GM19238 (cell line): ENCODE measurements at regions not wholly inside any gene's neighbourhood (a gene's known extent, or its start where the extent isn't known, plus 50 kb on each side); places are given as distances from the start of the nearest gene placed in this dataset.

Experiments used
- DNase-seq: peaks from one replicate; pipeline ENCODE4 v3.0.0; 2011; ENCODE audit warnings: low spot score; ENCODE audit not compliant: insufficient read length

DNA sequence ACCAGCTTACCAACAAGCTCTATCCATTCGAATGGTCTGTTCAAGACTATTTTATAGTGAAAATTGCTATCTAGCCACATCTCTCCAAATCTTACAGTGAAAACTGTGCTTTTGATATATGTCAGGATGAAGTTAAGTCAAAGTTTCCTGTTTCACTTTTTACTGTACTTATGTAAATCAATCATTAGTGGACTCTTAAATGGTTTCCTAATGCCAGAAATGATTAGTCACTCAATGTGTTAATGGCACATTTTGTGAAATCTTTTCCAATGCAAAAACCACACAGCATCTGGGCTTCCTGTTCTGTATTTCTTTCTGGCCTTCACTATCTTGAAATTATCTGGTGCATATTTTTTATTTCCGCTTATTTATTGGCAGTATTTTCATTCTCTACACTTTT, 87.3 kb upstream of the STEAP1B start:
- no peak for DNase-seq

DNA sequence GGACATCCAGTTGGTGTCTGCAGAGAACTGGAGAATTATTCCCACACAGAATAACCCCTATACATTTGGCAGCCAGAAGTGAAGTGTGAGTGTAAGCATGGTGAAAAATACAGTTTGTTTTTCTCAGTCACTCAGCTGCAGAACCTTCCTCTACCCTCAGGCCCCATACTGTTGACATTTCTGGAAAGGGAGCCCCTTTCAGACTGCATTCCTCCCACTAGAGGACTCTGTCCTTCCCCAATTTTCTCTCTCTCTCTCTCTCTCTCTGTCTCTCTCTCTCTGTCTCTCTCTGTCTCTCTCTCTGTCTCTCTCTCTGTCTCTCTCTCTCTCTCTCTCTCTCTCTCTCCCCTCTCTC, 86.8 kb upstream of the STEAP1B start:
- DNase-seq: no peak

DNA sequence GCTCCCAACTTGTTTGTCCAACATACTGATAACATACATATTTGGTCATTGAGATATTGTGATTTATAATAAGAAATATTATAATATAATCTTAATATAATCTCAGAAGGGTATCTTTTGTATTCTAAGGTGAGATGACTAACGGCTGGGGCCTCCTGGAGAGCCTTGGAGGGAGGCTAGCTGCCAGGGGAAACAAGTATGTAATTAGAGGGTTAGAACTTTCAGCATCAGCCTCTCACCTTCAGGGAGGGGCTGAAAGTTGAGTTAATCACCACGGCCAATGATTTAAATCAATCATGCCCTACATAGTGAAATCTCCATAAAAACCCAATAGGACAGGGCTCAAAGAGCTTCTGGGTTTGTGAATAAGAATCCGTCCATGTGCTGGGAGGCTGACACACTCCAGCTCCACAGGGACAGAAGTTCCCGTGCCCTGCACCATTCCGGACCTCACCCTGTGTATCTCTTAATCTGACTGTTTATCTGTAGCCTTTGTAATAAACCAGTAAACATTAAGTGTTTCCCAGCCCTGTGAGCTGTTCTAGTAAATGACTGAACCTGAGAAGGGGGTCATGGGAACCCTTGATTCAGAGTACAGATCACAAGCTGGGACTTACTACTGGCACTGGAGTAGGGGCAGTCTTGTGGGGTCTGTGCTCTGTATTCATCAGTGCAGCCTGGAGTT, 86.3 kb upstream of the STEAP1B start:
- DNase-seq: no peak

DNA sequence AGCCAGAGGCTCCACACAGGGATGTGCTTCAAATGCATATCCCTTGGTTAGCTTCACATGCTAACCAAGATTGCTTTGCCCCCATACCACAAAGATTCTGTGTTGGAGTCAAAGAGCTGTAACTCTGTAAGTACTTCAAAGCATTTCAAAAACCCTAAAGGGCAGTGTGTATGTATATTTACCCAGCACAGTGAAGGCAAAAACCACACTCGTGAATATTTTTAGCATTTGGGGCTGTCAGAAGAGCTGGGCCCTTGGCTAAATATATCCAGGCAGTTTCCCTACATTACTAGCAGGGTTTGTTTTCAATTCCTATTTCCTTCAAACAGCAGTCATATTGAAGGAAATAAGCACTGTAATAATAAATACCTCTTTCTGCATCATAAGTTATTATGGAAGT, 84.2 kb upstream of the STEAP1B start:
- no peak for DNase-seq

DNA sequence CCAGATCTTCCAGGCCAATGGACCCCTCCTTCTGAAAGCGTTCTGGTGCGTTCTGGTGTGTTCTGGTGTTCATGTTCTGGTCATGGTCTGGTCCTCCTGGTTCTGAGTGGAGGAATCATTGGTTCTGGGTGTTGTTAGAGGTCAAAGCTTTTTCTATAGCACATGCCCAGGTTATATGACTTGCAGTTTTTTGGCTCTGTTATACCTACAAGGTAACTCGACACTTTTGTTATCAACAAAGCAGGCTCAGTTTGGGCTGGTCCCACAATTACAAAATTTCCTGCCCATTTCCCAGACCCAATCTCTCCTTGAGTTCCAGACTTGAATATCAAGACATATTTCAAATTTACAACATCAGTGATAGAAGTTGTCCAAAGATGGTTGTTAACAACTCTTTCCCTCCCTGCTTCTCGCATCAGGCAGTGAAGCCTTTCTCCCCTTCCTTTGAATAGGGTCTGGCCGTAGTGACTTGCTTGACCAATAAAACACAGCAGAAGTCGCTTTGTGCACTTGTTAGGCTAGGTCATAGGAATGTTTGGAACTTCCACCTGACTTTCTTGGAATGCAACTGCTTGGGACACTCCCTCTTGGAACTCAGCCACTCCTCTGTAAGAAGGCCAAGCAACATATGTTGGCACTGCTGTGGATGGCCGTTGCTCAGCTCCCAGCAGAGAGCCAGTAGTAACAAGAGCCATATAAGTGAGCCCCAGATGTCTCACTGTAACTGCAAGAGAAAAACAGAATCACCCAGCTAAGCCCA, 83.1 kb upstream of the STEAP1B start:
- DNase-seq: no peak

DNA sequence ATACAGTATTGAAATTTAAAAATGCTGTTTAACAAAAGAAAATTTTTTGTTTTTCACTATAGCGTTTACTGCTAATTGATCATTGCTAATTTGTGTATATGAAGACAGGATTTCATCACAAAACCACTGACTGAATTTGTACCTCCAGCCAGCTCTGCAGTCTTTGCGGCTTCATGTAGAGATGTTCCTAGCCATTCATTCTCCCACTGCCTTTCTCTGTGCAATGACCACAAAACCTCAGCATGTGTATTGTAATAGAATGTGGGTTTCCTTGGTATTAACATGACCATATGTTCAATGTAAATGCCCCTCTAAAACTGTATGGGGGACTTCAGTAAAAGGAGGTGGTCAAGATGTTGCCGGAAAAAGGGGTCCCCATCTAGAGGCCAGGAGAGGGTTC, 81.1 kb upstream of the STEAP1B start:
- DNase-seq: no peak

DNA sequence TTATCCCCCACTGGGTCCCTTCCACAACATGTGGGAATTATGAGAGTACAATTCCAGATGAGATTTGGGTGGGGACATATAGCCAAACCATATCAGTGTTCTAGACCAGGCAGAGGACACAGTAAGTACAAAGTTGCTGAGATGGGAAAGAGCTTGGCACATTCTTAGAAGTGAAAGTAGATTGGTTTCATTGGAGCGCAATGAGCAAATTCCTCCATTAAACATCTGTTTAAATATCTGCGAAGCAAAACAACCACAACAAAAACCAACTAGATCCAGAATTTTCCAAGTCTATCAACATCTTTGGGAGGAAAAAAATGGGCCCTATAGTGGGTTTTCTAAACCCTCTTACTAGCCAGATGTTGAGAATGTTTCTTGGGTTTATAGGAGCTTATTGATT, 80.0 kb upstream of the STEAP1B start:
- no peak for DNase-seq

DNA sequence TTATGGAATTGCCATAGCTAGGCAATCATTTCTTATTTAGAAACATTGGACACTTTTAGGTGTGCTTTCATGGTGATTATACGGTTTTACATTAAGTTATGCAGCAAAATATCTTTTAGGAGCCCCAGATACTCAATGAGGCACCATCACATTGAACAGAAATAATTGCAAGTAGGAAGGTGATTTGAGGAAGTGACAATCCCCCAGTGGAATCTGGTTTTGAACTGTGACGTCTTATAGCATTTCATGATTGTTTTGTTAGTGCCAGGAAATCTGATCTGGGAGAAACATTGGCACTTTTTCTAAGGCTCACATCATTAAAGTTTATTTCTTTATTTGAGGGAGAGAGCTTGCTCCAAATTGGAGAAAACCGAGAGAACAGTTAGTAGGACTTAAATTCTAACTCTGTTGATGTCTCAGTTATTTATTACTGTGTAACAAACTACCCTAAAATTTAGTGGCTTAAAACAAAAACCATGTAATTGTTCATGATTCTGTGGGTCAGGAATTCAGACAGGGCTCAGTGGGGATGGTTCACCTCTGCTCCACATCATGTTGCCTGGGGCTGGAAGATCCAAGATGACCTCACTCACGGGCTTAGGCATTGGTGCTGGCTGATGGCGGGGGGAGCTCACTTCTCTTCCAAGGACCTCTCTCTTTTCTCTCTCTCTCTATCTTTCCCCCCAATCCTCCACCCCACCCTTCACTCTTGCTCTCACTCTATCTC, 78.2 kb upstream of the STEAP1B start:
- DNase-seq: no peak

DNA sequence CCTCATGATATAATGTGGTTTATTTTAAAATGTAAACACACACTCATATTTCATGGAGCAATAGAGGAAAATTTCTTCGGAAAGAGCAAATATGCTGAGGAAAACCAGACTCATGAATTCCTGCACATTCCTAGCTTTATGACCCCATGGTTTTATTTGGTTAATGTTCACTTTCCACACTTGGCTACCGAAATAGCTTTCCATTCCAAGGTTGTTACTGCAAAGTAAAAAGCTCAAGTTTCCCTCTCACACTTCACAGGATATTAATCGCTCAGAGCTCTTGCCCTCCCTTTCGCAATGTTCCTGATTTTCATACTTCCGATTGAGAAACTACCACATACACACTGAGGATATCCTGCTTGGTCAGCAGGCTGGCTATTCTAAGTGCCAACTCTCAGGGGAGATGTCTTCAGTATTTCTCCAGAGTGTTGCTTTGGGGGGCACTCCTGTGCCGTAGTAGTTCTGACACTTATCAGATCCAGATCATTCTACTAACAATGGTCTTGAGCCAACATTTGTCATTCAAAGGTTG, 77.5 kb upstream of the STEAP1B start:
- DNase-seq: no peak

DNA sequence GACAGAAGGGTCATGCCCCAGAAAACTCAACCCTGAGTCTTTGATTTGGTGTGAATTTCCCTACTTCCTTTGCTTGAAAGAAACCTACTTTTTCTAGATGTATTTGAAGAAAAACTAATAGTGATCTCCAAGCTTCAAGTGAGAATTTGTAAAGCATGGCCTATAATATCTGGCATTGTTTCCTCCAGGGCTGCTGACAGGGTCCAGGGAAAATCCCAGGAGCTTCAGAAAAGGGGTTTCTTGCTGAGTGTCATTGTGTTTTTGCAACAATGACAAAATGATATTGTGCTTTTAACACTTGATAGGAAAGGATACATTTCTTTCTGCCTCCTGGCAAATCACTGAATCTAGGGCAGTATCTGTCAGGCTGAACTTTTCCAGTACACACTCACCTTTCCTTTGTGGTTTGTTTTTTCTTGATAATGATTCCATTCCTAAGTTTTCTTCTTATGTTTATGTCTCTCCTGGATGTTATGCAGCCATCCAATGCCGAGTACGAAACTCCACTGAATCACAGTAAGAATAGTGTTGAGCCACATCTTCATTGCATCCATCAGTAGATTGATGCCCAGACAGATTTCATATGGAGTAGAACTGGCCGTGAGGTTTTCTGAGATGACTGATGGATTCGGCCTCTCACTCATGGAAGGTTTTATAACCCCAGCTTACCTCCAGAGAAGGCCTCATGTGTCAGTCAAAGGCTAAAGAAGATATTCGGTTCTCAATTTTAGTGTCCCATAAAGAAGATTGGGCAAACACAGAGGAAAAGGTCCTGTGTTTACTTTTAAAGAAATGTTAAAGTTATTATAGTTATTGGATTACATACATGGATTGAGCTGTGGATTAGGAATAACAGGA, 76.9 kb upstream of the STEAP1B start:
- no peak for DNase-seq

DNA sequence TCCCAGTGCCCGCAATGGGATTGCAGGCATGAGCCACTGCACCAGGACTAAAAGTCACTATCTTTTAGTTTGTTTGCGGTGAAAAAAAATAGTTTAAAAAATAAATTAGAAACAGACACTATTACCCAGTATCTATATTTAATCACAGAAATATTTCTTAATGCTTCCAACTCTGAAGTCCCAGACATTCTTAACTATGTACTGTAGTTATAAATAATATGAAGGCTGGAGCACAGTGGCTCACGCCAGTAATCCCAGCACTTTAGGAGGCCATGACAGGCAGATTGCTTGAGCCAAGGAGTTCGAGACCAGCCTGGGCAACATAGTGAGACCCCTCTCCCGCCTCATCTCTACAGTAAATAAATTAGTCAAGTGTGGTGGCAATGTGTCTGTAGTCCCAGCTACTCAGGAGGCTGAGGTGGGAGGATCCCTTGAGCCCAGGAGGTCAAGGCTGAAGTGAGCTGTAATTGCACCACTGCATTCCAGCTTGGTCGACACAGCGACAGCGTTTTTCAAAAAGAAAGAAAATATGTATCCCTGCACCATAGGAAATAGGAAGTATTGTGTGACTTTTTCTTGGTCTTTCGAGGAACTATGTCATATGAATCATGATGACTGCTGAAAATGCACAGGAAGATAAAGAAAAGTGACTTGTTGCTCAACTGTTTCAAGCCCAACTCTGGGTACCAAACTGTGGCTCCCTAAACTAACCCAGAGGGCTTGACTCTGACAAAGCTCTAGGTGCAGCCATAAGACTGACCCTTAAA, 74.9 kb upstream of the STEAP1B start:
- DNase-seq: no peak

DNA sequence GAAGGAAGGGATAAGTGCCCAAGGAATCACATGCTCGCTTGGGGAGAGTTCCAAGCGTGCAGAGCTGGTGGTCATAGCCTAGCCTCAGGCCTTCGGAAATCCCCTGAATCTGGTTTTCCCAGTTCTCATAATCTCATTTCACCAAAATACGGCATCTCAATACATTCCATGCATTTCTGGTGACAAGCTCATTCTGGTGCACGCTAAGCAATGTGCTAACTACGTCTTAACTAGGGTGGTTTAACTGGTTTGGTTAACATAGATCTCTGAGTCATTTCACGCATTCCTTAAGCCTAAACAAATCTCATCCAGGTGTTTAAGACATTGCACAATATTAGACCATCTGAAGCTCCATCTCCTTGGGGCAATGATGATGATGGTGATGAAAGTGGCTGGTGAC, 72.9 kb upstream of the STEAP1B start:
- no peak for DNase-seq

DNA sequence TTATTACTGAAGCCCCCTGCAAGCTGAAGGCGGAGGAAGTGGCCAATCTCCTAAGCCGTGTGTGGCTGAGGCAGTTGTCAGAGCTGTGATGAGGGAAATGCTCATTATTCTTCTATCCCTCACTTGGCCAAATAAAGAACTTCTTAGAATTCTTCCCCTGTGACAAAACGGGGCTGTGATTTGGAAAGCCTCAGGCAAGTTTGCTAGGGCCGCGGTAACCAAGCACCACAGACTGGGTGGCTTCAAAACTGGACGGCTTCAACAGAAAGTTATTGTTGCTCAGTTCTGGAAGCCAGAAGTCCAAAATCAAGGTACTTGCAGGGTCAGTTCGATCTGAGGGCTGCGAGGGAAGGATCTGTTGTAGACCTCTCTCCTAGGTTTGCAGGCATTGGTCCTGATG, 72.3 kb upstream of the STEAP1B start:
- no peak for DNase-seq

DNA sequence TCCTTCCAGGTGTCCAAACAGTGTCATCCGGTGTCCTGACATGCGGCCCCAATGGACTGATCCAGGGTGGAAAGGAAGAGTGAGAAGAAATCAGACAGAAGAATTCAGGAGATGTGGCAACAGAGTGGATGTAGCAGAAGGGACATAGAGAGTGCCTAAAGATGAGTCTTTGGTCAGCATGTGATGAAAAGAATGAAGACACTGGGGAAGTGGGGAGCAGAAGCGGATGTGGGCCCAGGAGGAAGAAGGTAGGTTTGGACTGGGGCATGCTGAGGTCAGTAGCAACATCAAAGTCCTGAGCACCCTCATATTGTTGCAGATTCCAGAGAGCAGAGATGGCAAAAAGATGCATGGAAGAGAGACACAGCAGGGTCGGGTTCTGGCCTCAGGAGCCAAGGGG, 71.8 kb upstream of the STEAP1B start:
- no peak for DNase-seq

DNA sequence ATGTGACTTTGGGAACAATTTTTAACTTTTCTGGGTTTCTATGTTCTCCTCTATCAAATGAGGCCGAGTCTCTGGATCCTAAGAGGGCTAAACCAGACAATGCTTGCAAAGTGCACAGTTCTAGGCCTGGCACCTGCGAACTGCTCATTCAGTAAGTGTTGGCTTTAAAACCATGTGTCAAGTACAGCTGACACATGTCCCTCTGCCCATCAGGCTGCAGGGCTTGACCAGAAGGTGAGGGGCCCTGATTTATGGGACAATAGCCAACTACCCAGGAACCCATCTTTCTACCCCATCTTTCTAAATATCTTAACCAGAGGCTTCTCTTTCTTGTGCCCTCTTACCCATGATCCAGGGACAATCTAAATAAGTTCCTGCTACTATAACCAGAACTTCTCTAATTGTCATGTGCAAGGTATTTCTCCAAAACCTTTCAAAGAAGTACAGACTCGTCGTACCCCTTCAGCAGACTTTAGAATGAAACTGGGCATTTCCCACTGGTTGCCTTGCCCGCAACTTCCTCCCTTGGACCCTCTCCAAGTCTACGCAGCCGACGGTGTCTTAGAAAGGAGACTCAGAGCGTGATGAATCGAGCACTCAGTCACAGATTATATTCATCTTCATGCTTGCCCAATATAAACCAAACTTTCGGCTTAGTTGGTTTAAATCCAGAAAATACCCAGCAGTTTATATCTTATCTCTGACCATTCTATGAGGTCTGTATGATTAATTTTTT, 69.8 kb upstream of the STEAP1B start:
- no peak for DNase-seq

DNA sequence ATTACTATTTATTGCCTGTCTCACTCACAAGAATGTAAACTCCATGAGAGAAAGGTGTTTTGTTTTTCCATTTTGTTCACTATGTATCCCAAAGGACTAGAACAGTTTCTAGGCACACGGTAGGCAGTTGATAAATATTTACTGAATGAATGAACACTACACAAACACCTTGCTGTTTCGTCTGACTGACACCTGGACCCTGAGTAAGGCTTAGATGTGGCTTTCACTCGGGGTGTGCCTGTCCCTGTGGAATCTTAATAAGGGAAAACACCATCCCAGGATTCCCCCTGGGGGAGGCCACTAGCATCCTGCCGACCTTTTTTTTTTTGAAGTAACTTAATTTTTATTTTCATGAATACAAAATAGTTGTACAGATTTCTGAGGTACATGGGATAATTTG, 66.6 kb upstream of the STEAP1B start:
- no peak for DNase-seq

DNA sequence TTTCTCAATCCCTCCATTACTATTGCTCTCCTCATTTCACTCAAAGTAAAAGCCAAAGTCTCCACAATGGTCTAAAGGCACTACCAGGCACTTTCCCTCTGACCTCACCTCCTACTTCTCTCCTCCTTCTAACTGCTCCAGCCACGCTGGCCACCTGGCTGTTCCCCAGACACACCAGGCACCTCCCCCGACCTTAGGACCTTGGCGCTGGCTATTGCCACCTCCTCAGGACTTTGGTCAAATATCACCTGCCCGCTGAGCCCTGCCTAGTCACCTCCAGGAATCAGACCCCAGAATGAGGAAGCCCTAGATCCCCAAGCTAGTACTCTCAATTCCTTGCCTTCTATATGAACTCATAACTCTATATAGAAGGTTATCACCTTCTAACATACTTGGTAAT, 66.2 kb upstream of the STEAP1B start:
- no peak for DNase-seq

DNA sequence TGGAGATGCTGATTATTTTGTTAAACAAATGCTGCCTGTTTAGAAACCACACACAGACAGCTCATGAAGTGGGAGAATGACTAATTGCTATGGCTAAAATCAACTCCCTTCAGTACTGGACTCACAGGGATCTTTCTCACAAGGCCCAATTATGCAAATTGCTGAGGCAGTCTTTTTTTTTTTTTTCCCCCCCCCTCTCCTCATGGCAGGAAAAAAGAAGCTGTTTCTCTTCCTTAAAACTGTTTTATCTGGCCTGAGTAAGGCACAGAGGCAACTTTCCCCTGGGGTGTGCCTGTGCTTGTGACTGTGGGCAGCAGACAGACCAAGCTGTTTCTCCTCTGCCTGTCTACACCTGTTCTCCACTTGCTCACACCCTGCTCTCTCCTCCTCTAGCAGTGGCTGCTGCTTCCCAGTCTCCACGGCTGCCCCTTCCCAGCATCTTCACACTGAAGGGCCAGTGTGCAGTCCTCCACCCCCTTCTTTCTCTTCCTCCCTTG, 65.4 kb upstream of the STEAP1B start:
- DNase-seq: no peak

DNA sequence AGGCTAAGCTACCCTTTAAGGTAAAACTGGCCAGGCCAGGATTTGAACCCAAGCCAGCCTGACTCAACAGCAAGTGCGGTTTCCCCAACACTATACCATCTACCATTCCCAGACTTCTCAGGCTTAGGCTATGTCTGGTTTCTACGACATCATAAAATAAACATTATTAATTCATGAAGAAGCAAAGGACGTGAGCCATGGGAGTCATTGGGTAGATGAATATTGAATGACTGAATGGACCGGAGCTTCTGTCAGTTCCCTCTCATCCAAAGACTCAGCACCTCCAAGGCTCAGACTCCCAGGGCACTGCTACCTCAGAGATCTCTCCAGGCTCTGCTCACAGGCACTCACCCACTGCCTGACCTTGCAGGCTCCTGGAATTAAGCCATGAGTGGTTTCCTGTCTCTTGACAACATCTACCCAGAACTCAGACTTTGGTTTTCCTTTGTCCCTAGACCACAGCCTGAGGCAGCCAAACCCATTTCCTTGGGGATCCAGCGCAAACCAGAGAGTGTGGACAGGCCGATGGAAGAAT, 64.6 kb upstream of the STEAP1B start:
- no peak for DNase-seq
